ENCODE measurements at regions not wholly inside any gene's neighbourhood (a gene's known extent, or its start where the extent isn't known, plus 50 kb on each side); places are given as distances from the start of the nearest gene placed in this dataset.

- no peaks in the 10 kb centered on the region for H3K27me3 ChIP-seq
- H3K36me3 ChIP-seq, result no peaks in the 10 kb centered on the region
- no peak overlapping the region for H3K4me3 ChIP-seq
- intact Hi-C loops (cut with DNase I), result no loop called here
- no peak overlapping the region for H3K27ac ChIP-seq
- H3K9me3 ChIP-seq, result no peaks in the 10 kb centered on the region
- H3K4me1 ChIP-seq, result no peaks in the 10 kb centered on the region
- DNase-seq, result no peak
- TF ChIP-seq, protein P1, sequence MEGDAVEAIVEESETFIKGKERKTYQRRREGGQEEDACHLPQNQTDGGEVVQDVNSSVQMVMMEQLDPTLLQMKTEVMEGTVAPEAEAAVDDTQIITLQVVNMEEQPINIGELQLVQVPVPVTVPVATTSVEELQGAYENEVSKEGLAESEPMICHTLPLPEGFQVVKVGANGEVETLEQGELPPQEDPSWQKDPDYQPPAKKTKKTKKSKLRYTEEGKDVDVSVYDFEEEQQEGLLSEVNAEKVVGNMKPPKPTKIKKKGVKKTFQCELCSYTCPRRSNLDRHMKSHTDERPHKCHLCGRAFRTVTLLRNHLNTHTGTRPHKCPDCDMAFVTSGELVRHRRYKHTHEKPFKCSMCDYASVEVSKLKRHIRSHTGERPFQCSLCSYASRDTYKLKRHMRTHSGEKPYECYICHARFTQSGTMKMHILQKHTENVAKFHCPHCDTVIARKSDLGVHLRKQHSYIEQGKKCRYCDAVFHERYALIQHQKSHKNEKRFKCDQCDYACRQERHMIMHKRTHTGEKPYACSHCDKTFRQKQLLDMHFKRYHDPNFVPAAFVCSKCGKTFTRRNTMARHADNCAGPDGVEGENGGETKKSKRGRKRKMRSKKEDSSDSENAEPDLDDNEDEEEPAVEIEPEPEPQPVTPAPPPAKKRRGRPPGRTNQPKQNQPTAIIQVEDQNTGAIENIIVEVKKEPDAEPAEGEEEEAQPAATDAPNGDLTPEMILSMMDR (IDR thresholded peaks at IDR 0.05), result no peak
- no peak overlapping the region for H3K9ac ChIP-seq (ENCODE audit: low read depth in 2 of 2, low read length in 2 of 2)
Measured at GRCh38 chr11:90536301-90536700, 313.5 kb upstream of the CHORDC1 start.

DNA sequence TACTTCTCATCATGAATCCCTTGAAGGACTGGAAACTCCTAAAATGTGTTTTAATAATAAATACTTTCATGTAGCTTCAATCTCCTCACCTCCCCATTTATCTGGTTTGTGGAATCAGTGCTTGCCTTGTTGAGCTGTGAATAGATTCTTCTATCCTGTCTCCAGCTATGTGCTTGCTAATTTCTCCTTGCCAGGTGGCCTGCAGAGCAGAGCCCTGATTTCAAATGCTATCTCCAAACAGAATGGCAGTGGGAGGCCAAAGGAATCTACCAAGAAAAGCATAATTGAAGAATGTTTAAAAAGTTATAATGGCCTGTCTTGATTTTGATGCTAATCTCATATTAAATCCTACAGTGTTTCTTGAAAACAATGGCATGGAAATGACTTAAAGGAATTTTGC, 309.3 kb upstream of the CHORDC1 start:
- Histone ChIP-seq H3K9me3 (no peaks in the 10 kb centered on the region), H3K27me3 (no peaks in the 10 kb centered on the region), H3K27ac (no peak overlapping the region), H3K9ac (ENCODE audit: low read depth in 2 of 2, low read length in 2 of 2) (no peak overlapping the region), H3K4me3 (no peak overlapping the region), H3K36me3 (no peaks in the 10 kb centered on the region), H3K4me1 (no peaks in the 10 kb centered on the region)
- TF ChIP-seq, protein P1 (IDR thresholded peaks at IDR 0.05), result no peak
- DNase-seq, result no peak
- intact Hi-C loops (cut with DNase I), result no loop called here

GRCh38 chr11:90531001-90531400, 308.2 kb upstream of the CHORDC1 start:
- H3K27ac ChIP-seq, result no peak overlapping the region
- no peaks in the 10 kb centered on the region for H3K27me3 ChIP-seq
- DNase-seq, result no peak
- H3K9me3 ChIP-seq, result no peaks in the 10 kb centered on the region
- intact Hi-C loops (cut with DNase I), result no loop called here
- H3K4me3 ChIP-seq, result no peak overlapping the region
- H3K36me3 ChIP-seq, result no peaks in the 10 kb centered on the region
- H3K9ac ChIP-seq (ENCODE audit: low read depth in 2 of 2, low read length in 2 of 2), result no peak overlapping the region
- no peaks in the 10 kb centered on the region for H3K4me1 ChIP-seq
- TF ChIP-seq, protein P1 (IDR thresholded peaks at IDR 0.05), result no peak

- Histone ChIP-seq H3K36me3 (no peaks in the 10 kb centered on the region), H3K4me1 (no peaks in the 10 kb centered on the region), H3K9ac (ENCODE audit: low read depth in 2 of 2, low read length in 2 of 2) (no peak overlapping the region), H3K9me3 (no peaks in the 10 kb centered on the region), H3K4me3 (no peak overlapping the region), H3K27me3 (no peaks in the 10 kb centered on the region), H3K27ac (no peak overlapping the region)
- intact Hi-C loops (cut with DNase I), result no loop called here
- TF ChIP-seq, protein P1 (IDR thresholded peaks at IDR 0.05), result no peak
- no peak for DNase-seq
Measured at GRCh38 chr11:90525962-90526361, 303.1 kb upstream of the CHORDC1 start.

GRCh38 chr11:90512846-90513245, 290.0 kb upstream of the CHORDC1 start:
- no peaks in the 10 kb centered on the region for H3K36me3 ChIP-seq
- no peaks in the 10 kb centered on the region for H3K27me3 ChIP-seq
- no peak overlapping the region for H3K9ac ChIP-seq (ENCODE audit: low read depth in 2 of 2, low read length in 2 of 2)
- intact Hi-C loops (cut with DNase I), result no loop called here
- H3K4me1 ChIP-seq, result no peaks in the 10 kb centered on the region
- no peak for DNase-seq
- H3K9me3 ChIP-seq, result no peaks in the 10 kb centered on the region
- no peak overlapping the region for H3K27ac ChIP-seq
- H3K4me3 ChIP-seq, result no peak overlapping the region
- TF ChIP-seq, protein P1 (IDR thresholded peaks at IDR 0.05), result no peak

GRCh38 chr11:90510839-90511238, 288.0 kb upstream of the CHORDC1 start:
- no peaks in the 10 kb centered on the region for H3K36me3 ChIP-seq

More at GRCh38 chr11:90510839-90511238, 288.0 kb upstream of the CHORDC1 start:
- H3K27ac ChIP-seq, result no peak overlapping the region
- no peaks in the 10 kb centered on the region for H3K9me3 ChIP-seq
- H3K9ac ChIP-seq (ENCODE audit: low read depth in 2 of 2, low read length in 2 of 2), result no peak overlapping the region
- no peaks in the 10 kb centered on the region for H3K27me3 ChIP-seq
- TF ChIP-seq, protein P1 (IDR thresholded peaks at IDR 0.05), result no peak
- intact Hi-C loops (cut with DNase I), result no loop called here
- no peak overlapping the region for H3K4me3 ChIP-seq
- no peaks in the 10 kb centered on the region for H3K4me1 ChIP-seq
- no peak for DNase-seq
